Omental fat pad (tissue), 3 donors: ENCODE measurements at regions not wholly inside any gene's neighbourhood (a gene's known extent, or its start where the extent isn't known, plus 50 kb on each side); places are given as distances from the start of the nearest gene placed in this dataset.
"Not testable (repeated sequence)": the region's sequence is repeated elsewhere in the genome, so short reads cannot be mapped to it uniquely, and the experiment has no call there.

ENCODE experiments used
- ATAC-seq: fragments of 150-250 bp; one replicate; pipeline ENCODE4 v1.9.1; 2016; ENCODE audit warnings: mild to moderate bottlenecking, moderate library complexity; ENCODE audit not compliant: low FRiP score
- DNase-seq: peaks from one replicate; pipeline ENCODE4 v3.0.0-alpha.2; 2019; ENCODE audit warnings: low spot score
- TF ChIP-seq, protein P1 (sequence below), 3 donors: fragments of 450-650 bp; IDR thresholded peaks; one replicate each; pipeline ENCODE4 v1.5.1; 2016 to 2017; ENCODE audit warnings: antibody characterized with exemption in 3 of 3, mild to moderate bottlenecking in 3 of 3, moderate library complexity in 2 of 3

DNA sequence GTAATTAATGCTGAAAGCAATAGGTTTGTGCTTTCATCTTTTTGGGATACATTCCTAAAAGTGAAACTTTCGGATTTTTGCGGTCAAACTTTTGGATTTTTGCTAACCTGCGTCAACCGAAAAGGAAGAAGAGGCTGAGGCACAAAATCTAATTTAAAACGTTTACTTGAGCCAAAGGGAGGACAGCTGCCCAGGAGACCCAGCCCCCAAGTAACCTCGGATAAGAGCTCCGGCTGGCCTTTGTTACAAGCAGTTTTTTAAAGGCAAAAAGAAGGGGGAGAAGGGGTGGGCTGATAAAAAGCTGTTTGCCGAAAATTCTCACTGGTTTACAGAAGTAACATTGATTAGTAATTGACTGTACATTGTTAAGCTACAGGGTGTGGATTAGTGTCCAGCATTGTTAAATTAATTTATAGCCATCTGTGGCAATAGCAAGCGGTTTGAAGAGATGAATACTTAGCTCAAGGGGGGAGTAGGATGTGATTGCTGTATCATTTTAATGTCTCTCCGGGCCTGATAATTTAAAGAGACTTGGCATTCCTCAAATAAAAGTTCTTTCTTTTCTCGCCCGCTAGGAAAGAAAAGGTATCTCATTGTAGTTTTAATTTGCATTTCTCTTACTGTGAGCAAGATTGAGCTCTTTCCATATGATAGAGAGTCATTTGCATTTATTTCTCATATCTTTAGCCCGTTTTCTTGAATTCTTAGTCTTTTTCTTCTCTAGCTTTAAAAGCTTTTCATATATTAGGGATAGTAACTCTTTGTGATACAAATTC is 59.1 kb upstream of the USP9X start:
- no peak for ATAC-seq
- DNase-seq = no peak
- TF ChIP-seq, protein P1, sequence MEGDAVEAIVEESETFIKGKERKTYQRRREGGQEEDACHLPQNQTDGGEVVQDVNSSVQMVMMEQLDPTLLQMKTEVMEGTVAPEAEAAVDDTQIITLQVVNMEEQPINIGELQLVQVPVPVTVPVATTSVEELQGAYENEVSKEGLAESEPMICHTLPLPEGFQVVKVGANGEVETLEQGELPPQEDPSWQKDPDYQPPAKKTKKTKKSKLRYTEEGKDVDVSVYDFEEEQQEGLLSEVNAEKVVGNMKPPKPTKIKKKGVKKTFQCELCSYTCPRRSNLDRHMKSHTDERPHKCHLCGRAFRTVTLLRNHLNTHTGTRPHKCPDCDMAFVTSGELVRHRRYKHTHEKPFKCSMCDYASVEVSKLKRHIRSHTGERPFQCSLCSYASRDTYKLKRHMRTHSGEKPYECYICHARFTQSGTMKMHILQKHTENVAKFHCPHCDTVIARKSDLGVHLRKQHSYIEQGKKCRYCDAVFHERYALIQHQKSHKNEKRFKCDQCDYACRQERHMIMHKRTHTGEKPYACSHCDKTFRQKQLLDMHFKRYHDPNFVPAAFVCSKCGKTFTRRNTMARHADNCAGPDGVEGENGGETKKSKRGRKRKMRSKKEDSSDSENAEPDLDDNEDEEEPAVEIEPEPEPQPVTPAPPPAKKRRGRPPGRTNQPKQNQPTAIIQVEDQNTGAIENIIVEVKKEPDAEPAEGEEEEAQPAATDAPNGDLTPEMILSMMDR (IDR thresholded peaks at IDR 0.05) = no peak

GRCh38 chrX:41026702-41027078 is 58.6 kb upstream of the USP9X start:
- no peak for ATAC-seq
- no peak for DNase-seq
- TF ChIP-seq, protein P1 (IDR thresholded peaks at IDR 0.05) = no peak

DNA sequence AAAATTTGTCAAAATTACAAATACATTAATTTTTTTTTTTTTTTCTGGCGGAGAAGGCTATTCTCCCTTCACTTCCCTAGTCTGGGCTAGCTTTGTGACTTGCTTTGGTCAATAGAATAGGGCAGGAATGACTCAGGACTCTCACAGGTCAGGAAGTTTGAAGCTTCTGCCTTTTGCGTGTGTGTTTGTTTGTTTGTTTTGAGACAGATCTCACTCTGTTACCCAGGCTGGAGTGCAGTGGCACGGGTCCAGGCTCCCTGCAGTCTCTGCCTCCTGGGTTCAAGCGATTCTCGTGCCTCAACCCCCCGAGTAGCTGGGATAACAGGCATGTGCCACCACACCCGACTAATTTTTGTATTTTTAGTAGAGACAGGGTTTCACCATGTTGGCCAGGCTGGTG is 55.9 kb upstream of the USP9X start:
- TF ChIP-seq, protein P1 (IDR thresholded peaks at IDR 0.05) = no peak
- DNase-seq (no peak), ATAC-seq (no peak)

DNA sequence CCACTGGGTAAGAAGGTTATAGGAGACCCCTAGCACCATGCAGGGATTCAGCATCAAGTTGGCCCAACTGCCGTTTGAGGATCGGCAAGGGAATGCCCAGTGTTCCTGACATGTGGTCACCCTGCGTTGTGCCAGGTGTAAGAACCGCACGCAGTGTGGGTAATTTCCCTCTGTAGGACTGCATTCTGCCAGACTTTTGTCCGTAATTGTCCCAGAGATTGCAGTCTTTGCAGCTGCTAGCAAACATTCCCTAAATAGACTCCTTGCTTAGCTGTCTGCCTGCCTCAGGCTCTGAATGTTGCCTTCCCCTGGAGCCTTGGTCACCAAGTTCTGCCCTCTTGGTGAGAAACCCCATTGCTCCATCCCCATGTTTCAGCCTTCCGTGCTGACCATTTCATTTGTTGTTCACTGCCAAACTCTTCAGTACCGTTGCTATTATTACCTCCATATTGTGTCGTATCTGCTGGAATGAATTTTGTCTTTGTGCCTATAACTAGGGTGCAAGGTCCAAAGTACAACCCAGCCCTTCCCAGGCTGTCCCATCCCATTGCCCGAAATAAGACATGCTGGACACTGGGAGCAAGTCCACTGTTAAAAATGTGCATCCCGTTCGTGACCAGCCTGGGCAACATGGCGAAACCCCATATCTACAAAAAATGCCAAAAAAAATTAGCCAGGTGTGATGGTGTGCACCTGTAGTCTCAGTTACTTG is 53.8 kb upstream of the USP9X start:
- ATAC-seq (no peak), DNase-seq (no peak)
- TF ChIP-seq, protein P1 (IDR thresholded peaks at IDR 0.05) = no peak

DNA sequence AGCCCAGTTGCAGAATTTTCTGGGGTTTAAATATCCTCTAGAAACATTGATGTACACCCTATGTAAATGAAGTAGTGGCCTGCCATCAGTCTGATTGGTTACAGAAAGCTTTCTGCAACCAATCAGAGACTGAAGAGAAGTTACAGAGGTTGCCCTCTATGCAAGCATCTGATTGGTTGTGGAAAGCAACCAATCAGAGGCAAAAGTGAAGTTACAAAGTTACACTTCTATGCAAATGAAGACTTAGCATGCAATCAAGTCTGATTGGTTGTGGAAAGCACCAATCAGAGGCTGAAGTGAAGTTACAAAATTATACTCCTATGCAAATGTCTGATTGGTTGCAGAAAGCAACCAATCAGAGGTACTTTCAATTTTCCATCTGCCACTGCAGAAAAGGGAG is 51.9 kb upstream of the USP9X start:
- TF ChIP-seq, protein P1 (IDR thresholded peaks at IDR 0.05) = no peak
- DNase-seq (no peak), ATAC-seq (no peak)

- not testable (repeated sequence) for DNase-seq, ATAC-seq
These were observed 50.3 kb upstream of the USP9X start for GRCh38 chrX:41034902-41035301.
